Posterior vena cava (tissue), 2 donors: ENCODE measurements at regions not wholly inside any gene's neighbourhood (a gene's known extent, or its start where the extent isn't known, plus 50 kb on each side); places are given as distances from the start of the nearest gene placed in this dataset.

Experiments
- DNase-seq: peaks from one replicate; pipeline ENCODE4 v3.0.0-alpha.2; 2020; ENCODE audit warnings: low spot score
- intact Hi-C, 2 donors: fragments of 100-400 bp; cut with DNase I; formaldehyde crosslinking; loops; one replicate each; pipeline versions ENCODE4 v1.14.1 to v1.14.2; 2022 to 2023
- donor health status: DM: yes; HTN: yes; CAD: no.
- donor health status: DM: yes; HTN: yes; CAD: no.

DNA sequence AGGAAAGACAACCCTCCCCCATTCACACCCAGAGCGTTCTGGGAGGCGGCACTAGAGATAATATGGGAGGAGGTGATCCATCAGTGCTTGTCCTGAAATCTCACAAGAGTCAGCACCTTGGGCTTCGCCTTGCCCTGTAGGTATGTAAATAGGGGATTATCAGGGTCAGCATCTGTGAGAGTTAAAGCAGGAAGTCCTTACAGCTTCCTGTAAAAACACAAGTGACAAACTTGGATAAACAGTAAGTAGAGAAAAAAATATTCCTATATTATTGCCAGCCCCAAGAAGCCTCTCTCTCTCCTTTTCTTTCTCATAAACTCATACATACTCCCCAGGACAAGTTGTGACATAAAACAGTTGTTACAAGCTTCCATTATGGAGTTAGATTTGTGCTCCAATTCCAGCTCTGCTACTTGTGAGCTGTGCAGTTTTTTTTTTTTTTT lies 187.7 kb downstream of the MAF start:
- intact Hi-C loops: no loop called here
- no peak for DNase-seq

DNA sequence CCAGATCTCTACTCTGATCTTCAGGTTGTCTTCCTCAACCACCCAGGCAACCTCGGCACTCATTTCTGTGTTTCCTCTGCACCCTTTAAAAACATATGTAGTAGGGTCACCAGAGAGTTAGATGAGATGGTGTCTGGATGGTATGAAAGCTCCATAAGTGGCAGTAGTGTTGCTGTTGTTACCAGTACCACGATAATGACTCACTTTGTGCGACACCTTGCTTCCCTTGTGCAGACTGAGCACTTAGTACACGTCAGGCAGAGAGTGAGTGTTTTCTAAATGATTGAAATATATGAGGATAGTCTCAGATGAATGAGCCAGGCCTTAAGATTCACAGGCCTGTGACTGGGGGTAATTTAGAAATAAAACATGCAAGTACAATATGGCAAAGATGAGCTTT lies 188.7 kb downstream of the MAF start:
- intact Hi-C loops: no loop called here

DNA sequence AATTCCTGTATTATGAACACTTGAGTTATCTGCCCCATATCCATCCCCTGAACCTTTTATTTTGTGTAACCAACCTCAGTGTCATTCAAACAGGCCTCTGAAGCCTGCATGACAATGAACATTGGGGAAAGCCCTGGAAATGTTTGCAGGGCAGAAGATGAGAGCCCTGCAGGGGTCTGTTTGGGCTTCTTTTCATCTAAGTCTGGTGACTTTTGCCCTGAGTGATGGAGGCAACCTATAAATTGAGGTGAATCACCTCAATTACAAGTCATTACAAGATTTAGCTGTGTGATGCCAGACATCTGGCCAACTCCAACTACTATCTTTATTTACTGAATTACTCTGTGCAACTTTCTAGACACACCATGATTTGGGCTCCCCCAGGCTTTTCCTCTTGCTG lies 189.2 kb downstream of the MAF start:
- intact Hi-C loops: no loop called here

More for the DNA sequence above, 188.7 kb downstream of the MAF start:
- no peak for DNase-seq

DNA sequence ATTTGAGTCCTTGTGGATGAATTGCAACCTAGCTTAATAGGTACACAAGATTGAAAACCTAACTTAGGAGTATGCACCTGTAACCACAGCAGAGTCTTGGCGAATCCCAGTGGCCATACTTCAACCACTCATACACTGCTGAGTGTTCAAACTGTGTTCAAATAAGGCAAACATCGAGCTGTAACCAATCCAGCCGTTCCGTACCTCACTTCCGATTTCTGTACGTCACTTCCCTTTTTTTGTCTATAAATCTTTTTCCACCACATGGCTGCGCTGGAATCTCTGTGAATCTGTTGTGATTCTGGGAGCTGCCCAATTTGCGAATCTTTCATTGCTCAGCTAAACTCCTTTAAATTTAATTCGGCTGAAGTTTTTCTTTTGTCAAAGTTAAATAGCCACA lies 190.6 kb downstream of the MAF start:
- intact Hi-C loops: no loop called here
- no peak for DNase-seq

More for the DNA sequence above, 189.2 kb downstream of the MAF start:
- no peak for DNase-seq

DNA sequence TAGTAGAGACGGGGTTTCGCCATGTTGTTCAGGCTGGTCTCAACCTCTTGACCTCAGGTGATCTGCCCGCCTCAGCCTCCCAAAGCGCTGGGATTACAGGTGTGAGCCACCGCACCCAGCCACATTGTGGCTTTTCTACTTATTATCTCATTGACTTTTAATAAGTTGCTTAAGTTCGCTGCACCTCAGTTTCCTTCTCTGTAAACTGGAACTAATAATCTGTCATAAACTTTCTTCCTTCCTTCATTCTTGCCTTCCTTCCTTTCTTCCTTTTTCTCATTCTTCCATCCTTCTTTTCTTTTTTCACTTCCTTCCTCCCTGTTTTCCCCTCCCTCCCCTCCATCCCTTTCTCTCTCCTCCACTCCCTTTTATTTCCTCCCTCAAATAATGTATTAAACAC lies 192.2 kb downstream of the MAF start:
- no peak for DNase-seq
- intact Hi-C loops: no loop called here

DNA sequence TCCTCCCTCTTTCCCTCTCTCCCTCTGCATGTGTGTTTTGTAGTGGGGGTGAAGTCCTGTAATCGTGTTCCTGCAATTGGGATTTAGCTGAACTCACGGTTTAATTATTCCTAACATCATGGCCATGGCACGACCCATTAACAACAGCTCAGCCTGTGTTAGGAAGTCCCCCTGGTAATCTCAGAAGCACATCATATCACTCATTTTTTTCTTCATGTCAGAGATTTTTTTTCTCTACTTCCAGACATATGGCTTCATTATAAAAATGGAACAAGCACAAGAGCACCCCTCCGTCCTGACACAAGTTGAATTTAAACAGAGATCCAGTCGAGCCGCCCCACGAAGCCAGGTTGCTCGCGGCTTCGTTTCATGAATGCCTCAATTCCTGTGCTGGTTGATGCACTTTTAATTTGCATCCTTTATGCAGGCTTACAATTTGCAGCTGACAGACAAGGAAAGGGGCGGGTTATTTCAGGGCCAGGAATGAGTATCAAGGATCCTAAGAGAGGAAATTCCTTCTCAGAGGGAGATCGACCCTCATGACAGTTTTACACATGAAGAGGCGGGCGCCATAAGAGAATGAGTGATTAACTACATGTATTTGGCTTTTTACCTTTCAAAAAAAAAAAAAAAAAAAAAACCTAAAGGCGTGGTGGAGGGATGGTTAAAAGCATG lies 192.9 kb downstream of the MAF start:
- intact Hi-C loops: no loop called here

DNA sequence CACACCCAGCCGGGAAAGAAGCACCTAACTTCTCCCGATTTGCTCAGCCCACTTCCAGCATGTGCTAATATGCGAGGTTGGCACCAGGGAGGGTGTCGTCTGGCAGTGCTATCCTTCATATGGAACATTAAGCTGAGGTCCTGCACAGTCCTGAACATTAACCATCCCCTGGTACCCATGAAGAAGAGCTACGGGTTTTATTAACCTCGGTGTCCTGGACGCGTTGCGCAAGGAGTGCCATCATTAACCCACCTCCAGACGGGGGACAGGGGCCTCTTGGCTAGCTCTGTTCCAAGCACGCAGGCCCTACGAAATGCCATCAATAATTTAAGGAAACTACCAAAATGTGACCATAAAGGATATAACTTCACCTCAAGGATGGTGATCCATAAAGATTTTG lies 193.5 kb downstream of the MAF start:
- intact Hi-C loops: no loop called here

More for the DNA sequence above, 192.9 kb downstream of the MAF start:
- no peak for DNase-seq

DNA sequence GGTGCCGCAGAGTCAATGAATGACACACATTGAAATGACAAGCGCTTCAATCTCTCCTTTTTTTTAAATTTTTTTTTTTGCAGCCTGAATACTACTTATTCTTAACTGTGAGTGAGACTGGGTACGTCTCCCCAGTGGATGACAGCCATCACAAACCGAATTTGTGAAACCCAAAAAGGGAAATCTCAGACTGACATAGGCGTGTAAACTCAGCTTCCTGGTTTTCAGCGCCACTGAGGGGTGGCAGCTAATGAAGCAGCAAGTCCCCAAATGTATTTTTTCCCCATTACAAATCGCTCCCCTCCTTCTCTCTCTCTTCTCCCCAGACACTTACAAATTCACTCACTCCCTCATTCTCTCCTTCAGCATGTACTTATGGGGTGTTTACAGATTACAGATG lies 196.0 kb downstream of the MAF start:
- intact Hi-C loops: no loop called here
- no peak for DNase-seq

More for the DNA sequence above, 193.5 kb downstream of the MAF start:
- DNase-seq: no peak

DNA sequence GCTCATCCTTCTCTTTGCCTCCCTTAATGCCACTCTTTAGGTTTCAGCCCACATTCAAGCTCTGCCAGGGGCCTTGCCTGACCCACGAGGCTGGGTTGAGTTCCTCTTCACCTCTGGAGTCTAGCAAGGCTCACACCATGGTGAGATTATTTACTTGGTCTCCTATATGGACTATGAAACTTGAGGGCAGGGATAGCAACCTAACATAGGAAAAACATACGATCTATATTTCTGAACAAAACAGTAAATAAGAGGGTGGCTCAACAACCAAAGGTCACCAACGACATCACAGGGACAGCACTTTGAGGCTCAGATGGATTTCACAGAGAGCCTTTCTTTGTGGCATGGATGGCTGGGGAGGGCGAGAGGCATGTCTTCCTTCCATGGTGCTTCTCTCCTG lies 197.0 kb downstream of the MAF start:
- no peak for DNase-seq
- intact Hi-C loops: no loop called here

DNA sequence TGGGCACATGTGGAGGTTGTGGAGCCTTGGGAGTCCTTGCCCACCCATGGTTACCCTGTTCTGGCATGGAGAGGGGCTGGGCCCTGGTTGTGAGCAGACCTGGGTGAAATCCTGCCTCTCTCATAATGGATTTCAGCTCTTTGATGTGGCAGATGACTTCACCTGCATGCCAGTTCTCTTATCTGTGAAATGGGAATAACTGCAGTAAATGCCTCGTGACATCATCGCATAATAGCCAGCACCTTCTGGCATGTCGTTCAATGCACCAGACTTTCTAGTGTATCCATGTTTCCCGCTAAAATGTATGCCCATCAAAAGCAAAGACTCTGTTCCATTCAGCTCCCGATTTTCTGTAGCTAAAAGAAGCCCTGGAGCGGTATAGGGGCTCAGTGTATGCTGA lies 197.6 kb downstream of the MAF start:
- DNase-seq: no peak
- intact Hi-C loops: no loop called here

DNA sequence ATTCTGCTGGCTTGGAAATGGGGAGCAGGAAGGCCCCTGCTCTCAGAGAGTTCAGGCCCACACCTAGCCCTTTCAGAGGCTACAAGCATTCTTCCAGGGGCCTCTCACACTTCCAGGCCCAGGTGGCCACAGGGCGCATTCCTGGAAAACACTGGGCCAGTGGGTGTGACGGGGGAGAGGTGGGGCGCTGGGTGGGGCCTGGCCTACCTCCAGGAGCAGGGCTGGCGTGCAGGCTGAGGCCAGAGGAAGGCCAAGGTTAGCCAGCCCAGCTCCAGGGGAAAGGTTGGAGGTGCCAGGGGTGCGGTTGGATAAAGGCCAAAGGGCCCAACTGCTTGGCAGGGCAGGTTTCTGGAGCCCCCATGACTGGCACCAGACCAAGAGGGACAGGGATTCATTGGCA lies 198.2 kb downstream of the MAF start:
- DNase-seq: no peak
- intact Hi-C loops: no loop called here

DNA sequence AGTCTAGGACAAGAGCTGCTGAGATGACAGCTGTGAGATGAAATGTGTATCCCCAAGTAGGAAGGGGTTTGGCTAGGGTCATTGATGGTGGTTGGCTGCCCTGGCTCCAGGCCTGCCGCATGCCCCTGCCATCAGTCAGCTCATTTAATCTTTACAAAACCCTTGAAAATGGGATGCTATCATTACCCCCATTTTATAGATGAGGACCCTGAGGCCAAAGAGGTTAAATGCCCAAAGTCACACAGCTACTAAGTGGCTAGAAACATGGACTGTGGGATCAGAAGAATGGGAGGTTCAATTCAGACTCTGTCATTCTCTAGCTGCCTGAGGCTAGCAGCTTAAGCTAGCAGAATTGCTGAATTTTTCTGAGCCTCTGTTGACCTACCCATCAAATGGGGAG lies 198.8 kb downstream of the MAF start:
- DNase-seq: no peak
- intact Hi-C loops: no loop called here

DNA sequence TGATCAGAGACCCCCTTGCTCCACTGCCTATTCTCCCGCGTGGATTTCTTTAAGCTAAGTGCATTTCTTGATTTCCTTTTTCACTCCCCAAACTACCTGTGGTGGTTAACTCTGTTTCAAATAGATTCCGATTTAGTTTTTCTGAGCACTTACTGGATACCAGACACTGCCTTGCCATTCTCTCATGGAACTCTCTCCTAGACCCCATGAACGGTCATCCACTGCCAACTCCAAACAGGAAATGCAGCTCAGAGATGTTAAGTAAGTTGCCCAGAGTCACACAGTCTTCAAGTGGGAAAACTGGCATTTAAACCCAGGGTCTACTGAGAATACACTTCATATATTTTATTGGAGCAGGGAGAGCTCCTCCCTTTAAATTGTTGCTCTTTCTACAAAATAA lies 199.4 kb downstream of the MAF start:
- intact Hi-C loops: no loop called here
- DNase-seq: no peak

DNA sequence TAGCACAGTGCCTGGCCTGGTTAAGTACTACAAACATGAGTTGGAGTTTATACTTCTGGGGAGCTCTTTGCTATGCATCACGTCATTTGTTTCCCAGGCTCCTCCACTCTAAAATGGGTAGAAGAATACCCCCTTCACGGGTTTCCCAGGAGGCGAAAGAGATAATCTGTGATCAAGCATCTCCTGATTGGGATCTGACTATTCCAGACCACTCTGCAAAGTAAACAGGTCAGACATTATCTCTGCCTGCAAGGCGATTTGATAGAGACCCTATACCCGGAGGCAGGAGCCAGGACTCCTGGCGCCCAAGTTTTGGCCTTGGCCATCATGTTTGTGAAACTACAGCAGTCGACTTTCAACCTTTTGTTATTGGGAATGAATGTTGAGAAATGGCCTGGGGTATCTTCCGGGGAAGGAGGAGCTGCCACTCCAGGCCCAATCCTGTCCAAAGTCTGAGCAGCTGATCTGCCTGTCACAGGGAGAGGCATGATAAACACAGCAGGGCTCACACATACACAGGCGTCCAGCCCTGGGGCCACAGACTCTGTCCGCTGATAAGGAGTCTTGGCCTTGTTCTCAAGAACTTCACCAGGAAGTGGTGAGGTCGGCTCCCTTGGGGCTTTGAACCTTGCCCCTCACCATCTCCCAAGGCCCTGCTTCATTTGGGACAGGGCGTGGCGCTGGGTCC lies 199.9 kb downstream of the MAF start:
- intact Hi-C loops: no loop called here

DNA sequence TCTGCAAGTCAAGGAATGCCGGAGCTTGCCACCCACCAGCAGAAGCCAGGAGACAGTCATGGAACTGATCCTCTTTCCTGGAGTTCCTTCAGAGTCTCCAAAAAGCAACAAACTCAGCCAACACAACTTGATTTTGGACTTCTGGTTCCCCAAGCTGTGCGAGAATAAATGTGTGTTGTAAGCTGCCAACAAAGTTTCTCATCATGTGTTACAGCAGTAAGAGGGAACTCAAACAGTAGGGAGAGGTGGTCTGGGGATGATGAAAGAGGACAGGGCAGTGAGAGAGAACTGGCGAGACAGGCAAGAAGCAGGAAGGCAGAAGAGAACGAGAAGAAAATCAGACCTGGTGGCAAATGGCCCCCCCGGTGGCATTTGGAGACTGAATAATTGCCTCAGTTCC lies 204.9 kb downstream of the MAF start:
- intact Hi-C loops: no loop called here
- DNase-seq: no peak

More for the DNA sequence above, 199.9 kb downstream of the MAF start:
- DNase-seq: no peak

DNA sequence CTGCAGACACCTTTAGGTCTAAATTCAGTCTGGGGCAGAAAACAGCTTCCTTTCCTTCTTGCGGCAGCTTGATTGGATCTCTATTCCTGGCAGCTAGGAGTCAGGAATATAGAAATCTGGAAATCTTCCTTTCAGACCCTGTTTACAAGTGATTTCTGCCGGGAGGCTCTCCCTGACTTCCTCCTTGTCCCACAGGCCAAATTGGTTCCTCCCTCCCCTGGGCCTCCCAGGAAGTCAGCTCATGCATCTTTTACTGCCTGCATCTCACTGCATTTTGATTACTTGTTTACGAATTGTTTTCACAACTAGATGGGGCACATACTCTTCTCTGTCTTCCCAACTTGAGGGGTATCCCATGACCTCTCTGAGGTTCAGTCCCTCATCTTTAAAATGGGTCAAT lies 206.3 kb downstream of the MAF start:
- DNase-seq: no peak
- intact Hi-C loops: no loop called here

DNA sequence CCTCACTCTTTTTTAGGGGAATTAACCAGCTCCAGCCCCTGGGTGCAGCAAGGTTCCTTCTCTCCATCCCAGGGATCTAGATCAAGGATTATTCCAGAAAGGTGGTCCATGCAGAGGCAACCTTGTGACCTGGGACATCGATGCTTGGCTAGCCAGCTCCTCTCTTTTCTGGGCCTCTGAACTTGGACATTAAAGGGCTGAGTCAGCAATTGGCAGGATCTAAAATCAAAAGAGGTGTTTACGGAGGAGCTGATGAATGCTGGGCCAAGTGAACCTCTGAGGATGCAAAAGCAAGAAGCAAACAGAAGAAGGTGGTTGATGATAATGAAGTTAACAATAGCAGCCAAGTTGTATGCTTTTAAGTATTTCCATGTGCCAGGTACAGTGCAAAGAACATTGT lies 207.0 kb downstream of the MAF start:
- intact Hi-C loops: no loop called here
- no peak for DNase-seq

DNA sequence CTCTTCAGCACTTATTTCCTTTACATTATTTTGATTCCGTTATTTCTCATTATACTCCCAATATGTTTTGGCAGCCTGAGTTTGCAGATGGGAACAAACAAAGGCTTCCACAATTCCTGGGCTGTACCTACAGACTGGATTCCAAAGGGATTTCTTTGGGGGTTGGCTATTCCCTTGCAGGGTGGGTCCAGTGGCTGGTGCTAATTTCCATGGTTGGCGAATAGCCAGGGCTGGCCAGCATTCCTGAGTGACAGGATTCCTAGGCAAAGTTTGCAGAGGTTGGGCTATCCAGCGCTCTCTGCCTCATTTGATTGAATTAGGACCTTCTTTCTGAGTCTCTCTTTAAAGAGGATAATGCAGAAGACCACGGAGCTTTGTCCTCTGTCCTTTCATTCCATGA lies 207.4 kb downstream of the MAF start:
- no peak for DNase-seq
- intact Hi-C loops: no loop called here

DNA sequence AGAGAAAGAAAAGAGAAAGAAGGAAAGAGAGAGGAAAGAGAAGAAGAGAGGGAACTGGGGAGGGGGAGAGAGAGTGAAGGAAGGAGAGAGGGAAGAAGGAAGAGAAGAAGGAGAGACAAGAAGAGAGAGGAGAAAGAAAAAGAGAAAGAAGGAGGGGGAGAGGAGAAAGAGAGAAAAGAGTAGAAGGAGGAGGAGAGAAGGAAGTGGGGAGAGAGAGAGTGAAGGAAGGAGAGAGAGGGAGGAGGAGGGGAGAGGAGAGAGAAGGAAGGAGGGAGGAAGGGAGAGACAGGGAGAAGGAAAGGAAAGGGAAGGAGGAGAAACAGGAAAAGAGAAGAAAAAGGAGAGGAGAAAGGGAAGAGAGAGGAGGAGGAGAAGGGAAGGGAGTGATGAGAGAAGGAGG lies 208.5 kb downstream of the MAF start:
- no peak for DNase-seq
- intact Hi-C loops: no loop called here

DNA sequence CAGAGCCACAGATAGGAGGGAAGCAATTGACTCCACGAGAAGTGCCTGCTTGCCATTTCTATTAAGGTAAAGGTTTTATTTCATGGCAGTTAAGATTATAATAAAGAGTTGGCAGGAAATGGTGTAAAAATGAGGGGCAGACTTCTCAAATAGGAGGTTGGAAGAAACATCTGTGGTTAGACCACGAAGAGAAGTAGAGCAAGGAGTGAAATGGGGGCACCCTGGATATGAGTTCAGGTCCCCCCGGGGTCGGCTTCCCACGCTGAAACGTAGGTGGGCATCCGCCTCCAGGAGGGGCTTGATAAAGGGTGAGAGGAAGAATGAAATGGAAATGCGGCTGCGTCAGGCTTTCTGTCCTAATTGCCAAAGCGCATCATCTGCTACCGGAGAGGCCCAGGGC lies 209.1 kb downstream of the MAF start:
- no peak for DNase-seq
- intact Hi-C loops: no loop called here

DNA sequence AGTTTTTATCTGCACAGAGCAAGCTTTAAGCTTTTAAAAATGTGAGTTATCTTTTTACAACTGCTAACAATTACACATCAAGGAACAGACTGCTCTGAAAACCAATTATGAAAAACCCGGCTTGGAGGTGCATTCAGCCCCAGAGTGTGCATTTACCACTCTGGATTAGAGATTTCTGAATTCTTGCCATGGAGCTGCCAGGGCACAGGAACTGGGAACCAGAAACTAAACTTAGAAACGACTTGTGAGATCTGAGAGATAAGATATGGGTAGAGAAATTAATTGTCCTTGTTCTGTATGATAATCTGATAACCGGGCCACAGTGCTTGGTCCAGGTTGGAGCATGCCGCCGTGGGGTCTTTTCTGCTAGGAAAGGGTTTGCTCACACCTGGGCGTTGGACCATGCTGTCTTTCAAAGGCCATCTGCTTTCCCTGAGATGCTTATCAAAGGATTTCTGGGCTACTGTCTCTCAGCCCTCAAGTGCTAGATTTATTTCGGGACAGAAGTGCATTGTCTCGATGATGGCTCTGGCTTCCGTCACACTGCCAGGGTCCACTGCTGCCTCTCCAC lies 210.0 kb downstream of the MAF start:
- intact Hi-C loops: no loop called here

More for the DNA sequence above, 210.0 kb downstream of the MAF start:
- no peak for DNase-seq
